Heart right ventricle (tissue), 16 donors: ENCODE measurements at regions not wholly inside any gene's neighbourhood (a gene's known extent, or its start where the extent isn't known, plus 50 kb on each side); places are given as distances from the start of the nearest gene placed in this dataset.

Source experiments
- ATAC-seq, 8 donors: fragments of 200-7000 bp; cut with Tn5 transposase; one replicate each; pipeline ENCODE4 v1.9.1; 2020; ENCODE audit warnings: mild to moderate bottlenecking in 8 of 8, moderate library complexity in 8 of 8, moderate number of reproducible peaks in 1 of 8
- DNase-seq, 2 donors: peaks; one replicate each; pipeline ENCODE4 v3.0.0-alpha.2; 2020
- H3K27ac ChIP-seq, 10 donors: fragments of 200-600 bp; sonication (generic) in 2 of 10; one replicate each; pipeline versions ENCODE4 v1.5.0 to v1.8.0; 2020 to 2022; ENCODE audit warnings: mild to moderate bottlenecking in 3 of 10
- H3K27me3 ChIP-seq, 7 donors: fragments of 200-600 bp; one replicate each; pipeline ENCODE4 v1.8.0; 2021 to 2022; ENCODE audit warnings: mild to moderate bottlenecking in 2 of 7
- H3K36me3 ChIP-seq, 9 donors: fragments of 200-600 bp; sonication (generic) in 1 of 9; one replicate each; pipeline versions ENCODE4 v1.5.0 to v1.8.0; 2020 to 2022; ENCODE audit warnings: mild to moderate bottlenecking in 2 of 9
- H3K4me1 ChIP-seq, 9 donors: fragments of 200-600 bp; sonication (generic) in 1 of 9; one replicate each; pipeline versions ENCODE4 v1.5.0 to v1.8.0; 2020 to 2022; ENCODE audit warnings: mild to moderate bottlenecking in 4 of 9
- H3K4me3 ChIP-seq, 10 donors: fragments of 200-600 bp; sonication (generic) in 2 of 10; one replicate each; pipeline versions ENCODE4 v1.5.0 to v1.8.0; 2020 to 2022; ENCODE audit warnings: mild to moderate bottlenecking in 7 of 10, moderate library complexity in 2 of 10
- H3K9me3 ChIP-seq, 11 donors: fragments of 200-600 bp in 10 of 11; sonication (generic) in 2 of 11; one replicate each; pipeline versions ENCODE4 v1.5.0 to v1.8.0; 2013 to 2022; ENCODE audit warnings: mild to moderate bottlenecking in 2 of 11, control low read depth in 1 of 11, moderate library complexity in 1 of 11
- WGBS, 2 donors: extraction: QIAGEN DNeasy Blood & Tissue Kit; methylation state at CpG; one replicate each; pipeline ENCODE4 v1.1.7; 2013; ENCODE audit warnings: inconsistent platforms in 1 of 2; 5-methylcytosine and 5-hydroxymethylcytosine counted together
- intact Hi-C, 10 donors: fragments of 100-400 bp; cut with DNase I; formaldehyde crosslinking; loops; one replicate each; pipeline versions ENCODE4 v1.11.1 to v1.14.2; 2022
- TF ChIP-seq, protein P1 (sequence below), 9 donors: fragments of 200-600 bp; sonication (generic) in 2 of 9; IDR thresholded peaks; one replicate each; pipeline versions ENCODE4 v1.5.0 to v1.8.0; 2021 to 2022; ENCODE audit warnings: antibody characterized with exemption in 9 of 9, mild to moderate bottlenecking in 5 of 9, moderate library complexity in 1 of 9
- donor health status: Arrhythmogenic right ventricular cardiomyopathy.
- donor health status: ischemic (EF 13 %, LVEDD 7.1; RV severe dilation, severe dysfunction).
- donor health status: healthy with polysubstance abuse.
- donor health status: DM: no; HTN: yes; CAD: no.
- donor health status: DM: no; HTN: no; CAD: no.
- donor health status: ischemic (EF 25% LVEDD 6.9; RV normal size, moderate dysfunction).
- donor health status: ischemic (EF 25% LVEDD 5.7; RV mildly dilated, moderate dysfunction).
- donor health status: healthy.
- donor health status: DM: yes; HTN: yes; CAD: no.
- donor health status: Ischemic cardiomyopathy.
- donor health status: ischemic (EF 35%, LVEDD 5.7; RV mildly dilated, moderate dysfunction).
- donor health status: nonischemic (EF 11% LVEDD 7.7; RV severe dilation, severe dysfunction).
- donor health status: DM: yes; HTN: yes; CAD: no.
- donor health status: PGD.
- donor health status: ischemic (EF 29% LVEDD 5.4; RV normal size, mild dysfunction).
- donor health status: nonischemic (EF 23%, LVEDD 6.1; RV moderate dilation, normal function).

DNA sequence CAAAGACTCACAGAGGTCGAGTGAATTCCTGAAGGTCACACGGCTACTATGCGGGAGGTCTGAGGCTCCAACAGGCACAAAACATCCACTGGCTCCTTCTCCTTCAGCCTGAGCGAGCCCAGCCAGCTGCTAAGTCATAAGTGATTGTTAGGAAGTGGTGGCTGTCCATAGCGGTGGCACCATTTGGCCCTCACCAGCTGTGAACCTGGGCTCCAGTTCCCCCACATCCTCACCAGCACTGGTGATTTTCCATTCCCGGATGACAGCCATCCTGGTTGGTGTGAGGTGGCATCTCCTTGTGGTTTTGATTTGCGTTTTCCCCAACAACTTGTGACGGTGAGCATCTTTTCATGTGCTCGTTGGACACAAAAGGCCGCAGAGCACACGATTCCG lies 302.8 kb downstream of the FOXL1 start:
- Histone ChIP-seq H3K27me3 (peaks cover 0 to 22% (median 11%) of the 10 kb centered on the region in 7 donors), H3K4me3 (no peak overlapping the region), H3K4me1 (peaks cover 0 to 14% (median 6%) of the 10 kb centered on the region in 9 donors), H3K27ac (no peak overlapping the region), H3K9me3 (no peaks in the 10 kb centered on the region), H3K36me3 (no peaks in the 10 kb centered on the region)
- TF ChIP-seq, protein P1, sequence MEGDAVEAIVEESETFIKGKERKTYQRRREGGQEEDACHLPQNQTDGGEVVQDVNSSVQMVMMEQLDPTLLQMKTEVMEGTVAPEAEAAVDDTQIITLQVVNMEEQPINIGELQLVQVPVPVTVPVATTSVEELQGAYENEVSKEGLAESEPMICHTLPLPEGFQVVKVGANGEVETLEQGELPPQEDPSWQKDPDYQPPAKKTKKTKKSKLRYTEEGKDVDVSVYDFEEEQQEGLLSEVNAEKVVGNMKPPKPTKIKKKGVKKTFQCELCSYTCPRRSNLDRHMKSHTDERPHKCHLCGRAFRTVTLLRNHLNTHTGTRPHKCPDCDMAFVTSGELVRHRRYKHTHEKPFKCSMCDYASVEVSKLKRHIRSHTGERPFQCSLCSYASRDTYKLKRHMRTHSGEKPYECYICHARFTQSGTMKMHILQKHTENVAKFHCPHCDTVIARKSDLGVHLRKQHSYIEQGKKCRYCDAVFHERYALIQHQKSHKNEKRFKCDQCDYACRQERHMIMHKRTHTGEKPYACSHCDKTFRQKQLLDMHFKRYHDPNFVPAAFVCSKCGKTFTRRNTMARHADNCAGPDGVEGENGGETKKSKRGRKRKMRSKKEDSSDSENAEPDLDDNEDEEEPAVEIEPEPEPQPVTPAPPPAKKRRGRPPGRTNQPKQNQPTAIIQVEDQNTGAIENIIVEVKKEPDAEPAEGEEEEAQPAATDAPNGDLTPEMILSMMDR (IDR thresholded peaks at IDR 0.05), result no peak
- ATAC-seq, result no peak
- DNase-seq, result no peak
- intact Hi-C loops, result loop anchor here in 2 of 10 donors (10.0 kb wide), 2 partner anchors 56 to 164 kb away; no protein-coding TSS in a partner anchor
- WGBS, 2 donors, result 84 to 92% methylated on average over 12 of the region's 12 CpGs

DNA sequence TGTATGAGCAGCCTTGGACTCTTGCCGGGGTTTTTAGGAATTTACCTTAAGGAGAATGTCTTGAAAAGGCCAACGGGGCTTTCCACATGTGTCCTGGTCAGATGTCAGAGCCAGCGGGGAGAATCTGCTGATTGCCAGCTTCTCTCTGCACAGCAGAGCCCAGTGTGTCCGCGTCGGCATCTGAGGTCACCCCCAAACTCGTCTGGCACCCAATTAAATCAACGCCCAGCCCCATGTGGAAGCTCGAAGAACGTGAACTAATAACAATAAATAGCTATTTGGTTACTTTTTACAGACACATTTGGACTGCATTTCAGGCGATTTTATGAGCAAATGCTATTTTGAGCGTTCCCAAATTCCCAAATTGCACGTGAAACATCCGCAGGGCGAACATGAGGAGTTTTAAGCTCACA lies 303.5 kb downstream of the FOXL1 start:
- Histone ChIP-seq H3K27ac (no peak overlapping the region), H3K4me3 (no peak overlapping the region), H3K4me1 (peaks cover 0 to 14% (median 6%) of the 10 kb centered on the region in 9 donors), H3K27me3 (peaks cover 0 to 22% (median 11%) of the 10 kb centered on the region in 7 donors), H3K9me3 (no peaks in the 10 kb centered on the region), H3K36me3 (no peaks in the 10 kb centered on the region)
- TF ChIP-seq, protein P1 (IDR thresholded peaks at IDR 0.05), result no peak
- intact Hi-C loops, result loop anchor here in 2 of 10 donors (10.0 kb wide), 2 partner anchors 57 to 163 kb away; no protein-coding TSS in a partner anchor
- no peak for ATAC-seq
- no peak for DNase-seq
- WGBS, 2 donors, result 64 to 75% methylated on average over 15 of the region's 15 CpGs

DNA sequence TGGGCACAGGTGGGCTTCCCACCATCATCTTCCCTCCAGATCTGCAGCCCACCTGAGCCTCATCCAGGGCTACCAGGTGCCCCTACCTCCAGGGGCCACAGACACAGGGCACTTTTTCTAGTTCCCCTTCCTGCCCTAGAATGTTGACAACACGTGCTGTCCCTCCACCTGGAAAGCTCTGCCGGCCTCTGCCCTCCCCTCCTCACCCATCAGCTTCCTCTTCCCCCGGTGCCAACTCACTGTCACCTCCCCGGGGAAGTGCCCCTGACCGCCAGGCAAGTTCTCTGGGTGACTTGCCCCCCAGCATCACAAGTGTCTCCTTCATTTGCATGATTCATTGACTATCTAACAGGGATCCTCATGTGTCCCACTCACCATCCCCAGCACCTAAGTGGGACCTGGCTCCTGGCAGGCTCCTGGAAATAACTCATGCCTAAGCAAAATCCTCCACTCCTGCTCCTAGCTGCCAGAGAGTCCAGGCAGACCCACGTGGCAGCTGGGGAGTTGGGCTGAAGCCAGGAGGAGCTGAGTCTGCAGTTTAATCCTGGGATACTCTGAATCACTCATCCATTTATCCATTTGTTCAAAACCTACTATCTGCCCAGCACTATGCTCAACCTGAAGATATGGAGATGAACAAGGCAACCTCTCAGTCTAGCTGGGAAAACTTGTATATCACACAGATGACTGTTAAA lies 304.4 kb downstream of the FOXL1 start:
- peaks cover 0 to 22% (median 9%) of the 10 kb centered on the region in 7 donors for H3K27me3 ChIP-seq
- TF ChIP-seq, protein P1 (IDR thresholded peaks at IDR 0.05), result no peak
- 30 to 36% methylated on average over 6 of the region's 6 CpGs for WGBS, 2 donors
- no peaks in the 10 kb centered on the region for H3K9me3 ChIP-seq
- H3K27ac ChIP-seq, result no peak overlapping the region
- DNase-seq (peak; percentile 52 to 61), ATAC-seq (peak; percentile 58 to 88 (median 74))
- H3K36me3 ChIP-seq, result no peaks in the 10 kb centered on the region
- intact Hi-C loops, result loop anchor here in 2 of 10 donors (10.0 kb wide), 2 partner anchors 58 to 162 kb away; no protein-coding TSS in a partner anchor
- H3K4me3 ChIP-seq, result no peak overlapping the region
- H3K4me1 ChIP-seq, result peaks cover 0 to 14% (median 6%) of the 10 kb centered on the region in 9 donors

- 84 to 90% methylated on average over 14 of the region's 14 CpGs for WGBS, 2 donors
- no peaks in the 10 kb centered on the region for H3K36me3 ChIP-seq
- intact Hi-C loops, result loop anchor here in 2 of 10 donors (10.0 kb wide), 2 partner anchors 59 to 161 kb away; no protein-coding TSS in a partner anchor
- no peak for DNase-seq
- H3K9me3 ChIP-seq, result no peaks in the 10 kb centered on the region
- no peak for ATAC-seq
- TF ChIP-seq, protein P1 (IDR thresholded peaks at IDR 0.05), result no peak
- peaks cover 0 to 14% (median 6%) of the 10 kb centered on the region in 9 donors for H3K4me1 ChIP-seq
- H3K4me3 ChIP-seq, result no peak overlapping the region
- no peak overlapping the region for H3K27ac ChIP-seq
- peaks cover 0 to 12% (median 8%) of the 10 kb centered on the region in 7 donors for H3K27me3 ChIP-seq
Observed at GRCh38 chr16:86883583-86884389, 305.4 kb downstream of the FOXL1 start.
